ENCODE measurements at regions not wholly inside any gene's neighbourhood (a gene's known extent, or its start where the extent isn't known, plus 50 kb on each side); places are given as distances from the start of the nearest gene placed in this dataset.

- no peak for TF ChIP-seq CTCF (IDR thresholded peaks at IDR 0.05)
These were observed 174.3 kb upstream of the ARL4C start for GRCh38 chr2:234671231-234671630.

GRCh38 chr2:234670806-234671205 is 173.9 kb upstream of the ARL4C start:
- TF ChIP-seq CTCF (IDR thresholded peaks at IDR 0.05): no peak

- TF ChIP-seq CTCF (IDR thresholded peaks at IDR 0.05): no peak
These were observed 173.2 kb upstream of the ARL4C start for GRCh38 chr2:234670052-234670451.

GRCh38 chr2:234669621-234670020 is 172.7 kb upstream of the ARL4C start:
- TF ChIP-seq CTCF (IDR thresholded peaks at IDR 0.05): no peak

- no peak for TF ChIP-seq CTCF (IDR thresholded peaks at IDR 0.05)
These were observed 172.1 kb upstream of the ARL4C start for GRCh38 chr2:234669001-234669400.

- TF ChIP-seq CTCF (IDR thresholded peaks at IDR 0.05): no peak
These were observed 170.0 kb upstream of the ARL4C start for GRCh38 chr2:234666911-234667310.

- TF ChIP-seq CTCF (IDR thresholded peaks at IDR 0.05): no peak
These were observed 168.4 kb upstream of the ARL4C start for GRCh38 chr2:234665304-234665703.

- no peak for TF ChIP-seq CTCF (IDR thresholded peaks at IDR 0.05)
These were observed 165.0 kb upstream of the ARL4C start for GRCh38 chr2:234661849-234662248.
